GM18520 (cell line): ENCODE measurements at regions not wholly inside any gene's neighbourhood (a gene's known extent, or its start where the extent isn't known, plus 50 kb on each side); places are given as distances from the start of the nearest gene placed in this dataset.
"Not testable (repeated sequence)": the region's sequence is repeated elsewhere in the genome, so short reads cannot be mapped to it uniquely, and the experiment has no call there.

Experiments used
- ATAC-seq: cut with Tn5 transposase; IDR thresholded peaks from one replicate; pipeline ENCODE4 v1.9.1; 2021; ENCODE audit not compliant: unreplicated experiment

DNA sequence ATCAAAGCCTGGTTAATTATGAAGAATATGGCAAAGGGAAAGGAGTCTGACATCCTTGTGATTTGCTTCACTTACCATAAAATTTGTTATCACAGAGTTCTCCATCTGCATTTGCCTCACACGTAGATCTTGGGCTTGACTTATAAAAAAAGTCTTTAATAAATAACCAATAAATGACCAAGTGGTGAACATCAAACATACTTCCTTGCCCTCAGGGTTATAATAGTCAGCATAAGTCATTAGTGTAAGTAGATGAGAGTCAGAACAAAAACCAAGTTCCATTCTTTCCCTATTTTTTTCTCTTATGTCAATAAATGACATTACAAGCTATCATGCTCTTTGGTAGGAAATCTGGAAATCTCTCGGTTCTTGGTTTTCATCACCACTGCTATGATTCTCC, 635.4 kb upstream of the ATXN7L3B start:
- ATAC-seq = no peak

DNA sequence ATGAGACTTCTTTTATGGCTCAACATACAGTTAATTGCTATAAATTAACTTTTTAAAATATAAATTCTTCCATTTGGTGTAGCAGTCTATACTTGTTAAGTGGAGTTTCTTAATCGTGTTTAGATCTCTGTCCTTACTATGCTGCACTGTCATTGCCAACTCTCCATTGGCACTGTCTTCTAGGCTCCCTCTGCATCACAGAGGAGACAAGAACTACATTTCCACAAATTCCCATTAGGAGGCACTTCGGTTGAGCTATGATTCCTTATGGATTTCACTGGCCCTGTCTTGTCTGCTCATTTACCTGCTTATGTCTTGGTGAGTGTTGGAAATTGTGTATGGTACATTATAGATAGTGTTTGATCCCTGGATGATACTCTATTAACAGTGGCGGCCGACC, 630.9 kb upstream of the ATXN7L3B start:
- no peak for ATAC-seq

DNA sequence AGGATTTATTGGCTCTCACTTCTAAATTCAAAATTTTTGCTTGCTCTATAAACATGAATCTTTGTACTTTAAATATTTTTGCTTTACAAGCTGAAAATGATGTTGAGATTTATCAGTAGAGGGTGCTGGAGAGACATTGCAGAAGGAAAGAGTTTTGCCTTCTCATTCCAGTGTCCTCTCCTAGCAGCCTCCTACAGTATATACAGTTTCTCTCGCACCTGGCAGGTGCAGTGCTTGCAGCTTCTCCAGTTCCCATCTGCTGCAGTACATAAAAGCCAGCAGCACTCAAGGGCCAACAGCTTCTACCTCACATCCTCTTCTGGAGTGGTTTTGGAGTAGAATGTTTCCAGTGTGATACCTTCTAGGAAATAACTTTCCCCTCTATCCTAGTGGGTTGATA, 601.8 kb upstream of the ATXN7L3B start:
- no peak for ATAC-seq

DNA sequence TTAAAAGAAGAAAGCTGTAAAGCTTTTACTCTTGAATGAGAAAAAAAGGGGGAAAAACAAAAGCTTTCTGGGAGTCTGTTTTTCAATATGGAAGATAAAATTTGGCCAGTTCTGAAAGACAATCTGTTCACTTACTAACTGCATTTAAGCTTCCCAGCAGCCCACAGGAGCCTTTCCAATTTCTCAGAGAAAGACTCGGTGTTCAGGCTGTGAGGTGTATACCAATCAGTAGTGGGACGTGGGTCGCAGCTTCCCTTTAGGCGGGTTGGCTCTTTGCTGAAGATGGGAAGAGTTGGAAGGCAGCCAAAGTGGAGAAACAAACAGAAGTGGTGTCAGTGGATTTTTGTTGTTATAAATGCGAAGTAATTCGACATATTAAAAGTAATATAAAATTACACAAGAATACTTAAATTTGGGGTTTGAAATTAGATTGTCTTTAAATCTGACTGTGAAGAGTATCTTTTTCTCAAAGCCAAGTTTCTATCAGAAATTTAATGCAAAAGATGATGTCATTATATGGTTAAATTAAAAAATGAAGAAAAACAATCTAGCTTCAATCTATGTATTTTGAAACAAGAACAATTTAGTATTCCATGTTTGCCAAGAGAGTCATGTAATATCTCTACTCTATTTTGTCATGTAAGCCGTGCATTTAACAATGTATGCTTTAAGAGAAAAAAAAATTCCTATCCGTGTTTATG, 590.2 kb upstream of the ATXN7L3B start:
- ATAC-seq = no peak

DNA sequence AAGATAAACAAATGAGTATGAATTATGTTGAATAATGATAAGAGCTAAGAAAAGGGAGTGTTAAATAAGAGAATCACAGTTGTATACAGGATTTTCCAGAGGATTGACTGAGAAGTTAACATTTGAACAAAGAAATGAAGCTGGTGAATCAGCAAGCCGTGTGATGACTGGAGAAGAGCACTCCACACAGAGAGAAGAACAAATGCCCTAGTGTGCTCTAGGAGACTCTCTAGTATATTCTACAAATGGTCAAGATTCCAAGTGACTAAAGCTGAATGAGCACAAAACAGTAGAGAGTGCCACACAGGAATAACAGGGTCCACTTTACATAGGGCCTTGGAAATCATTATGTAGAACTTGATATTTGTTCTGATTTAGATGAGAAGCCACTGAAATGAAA, 587.1 kb upstream of the ATXN7L3B start:
- ATAC-seq = no peak

DNA sequence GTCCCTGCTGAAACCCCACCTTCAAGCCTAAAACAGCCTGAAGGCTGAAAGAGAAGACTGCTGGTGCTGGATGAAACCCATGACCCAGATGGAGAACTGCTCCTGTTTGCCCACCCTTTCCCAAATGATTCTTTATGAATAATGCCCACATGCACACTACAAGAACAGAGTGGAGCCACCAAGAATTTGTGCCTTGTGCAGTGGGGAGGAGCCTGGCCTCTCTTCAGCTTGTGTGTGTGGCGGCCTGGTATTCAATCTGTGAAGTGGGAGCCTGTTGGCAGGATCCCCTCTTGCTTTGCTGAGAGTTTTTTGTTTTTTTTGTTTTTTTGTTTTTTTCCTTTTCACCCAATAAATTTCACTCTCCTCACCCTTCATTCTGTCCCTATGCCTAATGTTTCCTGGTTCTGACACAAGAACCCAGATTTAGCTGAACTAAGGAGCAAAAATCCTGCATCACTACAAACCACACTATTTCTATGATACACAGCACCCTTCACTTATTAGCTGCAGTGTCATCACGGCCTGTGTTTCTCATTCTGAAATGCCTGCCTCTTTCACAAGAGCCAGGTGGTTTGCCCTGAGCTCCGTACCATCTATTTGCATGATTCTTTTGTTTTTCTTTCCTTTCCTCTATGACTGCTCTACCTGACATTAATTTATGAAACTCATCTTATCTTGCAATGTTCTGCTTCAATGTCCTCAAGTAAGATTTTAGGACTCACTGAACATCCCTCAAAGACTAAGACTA, 585.5 kb upstream of the ATXN7L3B start:
- ATAC-seq = no peak

DNA sequence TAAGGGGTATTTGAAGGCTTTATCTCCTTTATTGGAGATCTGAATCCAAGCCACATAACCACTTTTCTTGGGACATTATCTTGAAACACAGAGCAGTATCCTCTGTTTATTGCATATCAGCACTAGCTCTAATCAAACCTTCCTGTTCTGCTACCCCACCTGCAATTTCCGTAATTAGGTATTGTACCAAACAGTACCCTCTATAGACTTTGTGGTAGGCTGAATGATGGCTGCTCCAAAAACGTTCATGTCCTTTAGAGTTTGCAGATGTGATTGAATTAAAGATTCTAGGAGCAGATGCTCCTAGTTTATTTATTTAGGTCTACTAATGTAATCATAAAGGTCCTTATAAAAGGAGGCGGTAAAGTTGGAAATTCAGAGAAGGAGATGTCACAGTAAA, 573.0 kb upstream of the ATXN7L3B start:
- no peak for ATAC-seq

DNA sequence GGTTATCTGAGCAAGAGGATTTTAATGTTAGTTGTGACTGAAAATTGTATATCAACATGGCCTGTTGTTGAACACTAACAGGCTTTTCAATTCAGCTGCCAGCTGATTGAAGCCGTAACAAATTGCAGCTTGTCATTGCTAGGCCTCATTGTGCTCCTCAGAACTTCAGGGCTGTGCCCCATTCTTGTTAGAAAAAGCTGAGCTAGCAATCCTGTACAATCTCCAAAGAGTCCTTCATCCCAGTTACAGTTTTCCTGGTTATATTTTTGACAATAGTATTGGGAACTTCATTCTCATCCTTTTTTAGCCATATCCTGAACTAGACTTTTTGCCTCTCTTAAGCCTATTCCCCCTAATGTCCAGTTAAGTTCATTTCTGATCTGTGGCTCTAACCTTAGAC, 564.1 kb upstream of the ATXN7L3B start:
- no peak for ATAC-seq

DNA sequence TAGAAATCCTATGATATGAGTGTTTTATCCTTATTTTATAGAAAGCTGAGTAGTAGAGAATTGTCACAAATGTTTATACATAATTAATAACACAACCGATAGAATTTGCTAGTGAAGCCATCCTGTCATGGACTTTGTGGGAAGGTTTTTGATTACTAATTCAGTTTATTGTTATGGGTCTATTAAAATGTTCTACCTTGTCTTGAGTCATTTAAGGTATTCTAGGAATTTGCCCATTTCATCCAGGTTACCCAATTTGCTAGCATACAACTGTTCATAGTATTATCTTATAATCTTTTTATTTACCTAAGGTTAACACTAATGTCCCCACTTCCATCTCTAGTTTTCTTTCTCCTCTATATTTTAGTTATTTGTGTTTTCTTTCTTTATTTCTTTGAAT, 553.1 kb upstream of the ATXN7L3B start:
- no peak for ATAC-seq

DNA sequence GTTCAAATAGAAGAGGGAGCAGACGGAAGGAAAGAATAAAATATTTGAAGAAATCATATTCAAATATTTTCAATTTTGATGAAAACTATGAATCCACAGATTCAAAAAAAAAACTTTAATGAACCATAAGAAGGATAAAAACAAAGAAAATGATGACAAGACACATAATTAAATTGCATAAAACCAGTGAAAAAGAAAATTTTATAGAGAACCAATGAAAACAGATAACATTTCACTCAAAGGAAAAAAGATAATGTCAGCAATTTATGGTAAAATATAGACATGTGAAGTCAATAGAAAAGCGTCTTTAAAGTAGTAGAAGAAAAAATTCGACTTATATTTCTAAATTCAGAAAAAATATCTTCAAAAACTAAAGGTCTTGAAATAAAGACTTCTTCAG, 546.5 kb upstream of the ATXN7L3B start:
- no peak for ATAC-seq

DNA sequence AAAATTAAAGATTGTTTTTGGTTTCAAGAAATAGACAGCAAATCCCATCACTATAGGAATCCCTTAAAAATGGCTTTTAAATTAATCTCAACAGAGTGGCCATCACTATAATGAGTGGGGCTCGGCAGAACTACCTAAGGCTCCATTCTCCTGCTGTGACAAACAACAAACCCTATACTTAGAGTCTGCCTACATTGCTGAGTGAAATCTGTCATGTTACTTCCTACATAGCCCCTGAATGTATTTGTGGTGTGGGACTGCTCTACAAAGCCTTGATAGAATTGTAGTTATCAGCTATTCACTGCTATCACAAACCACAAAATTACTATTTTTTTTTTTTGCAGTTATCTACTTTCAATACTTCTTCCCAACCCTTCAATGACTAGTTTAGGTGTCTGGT, 538.7 kb upstream of the ATXN7L3B start:
- ATAC-seq = no peak

DNA sequence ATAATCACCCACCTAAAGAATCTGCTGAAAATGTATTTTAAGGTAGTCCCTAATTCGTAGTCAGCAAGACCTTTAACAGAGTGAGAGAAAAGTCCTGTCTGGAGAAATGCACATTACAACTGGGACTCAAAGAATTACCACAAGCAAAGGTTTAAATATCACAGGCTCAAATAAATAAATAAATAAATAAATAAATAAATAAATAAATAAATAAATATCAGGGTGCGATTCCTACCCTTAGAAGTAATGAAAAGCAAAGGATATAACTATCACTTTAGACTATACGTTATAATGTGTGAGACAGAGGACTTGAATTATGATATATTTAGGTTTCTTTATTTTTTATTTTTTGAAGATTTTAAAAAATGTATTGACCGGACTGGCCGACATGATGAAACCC, 522.5 kb upstream of the ATXN7L3B start:
- ATAC-seq = no peak

DNA sequence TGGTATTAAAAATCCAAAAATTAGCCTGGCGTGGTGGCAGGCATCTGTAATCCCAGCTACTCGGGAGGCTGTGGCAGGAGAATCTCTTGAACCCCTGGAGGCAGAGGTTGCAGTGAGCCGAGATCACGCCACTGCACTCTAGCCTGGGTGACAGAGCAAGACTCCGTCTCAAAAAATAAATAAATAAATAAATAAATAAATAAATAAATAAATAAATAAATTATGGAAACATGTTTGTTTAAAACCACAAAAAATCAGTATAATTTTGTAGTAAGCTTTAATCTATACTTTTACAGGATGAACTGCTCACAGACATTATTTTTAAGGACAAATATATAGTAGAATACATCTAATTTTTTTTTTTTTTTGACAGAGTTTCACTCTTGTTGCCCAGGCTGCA, 521.3 kb upstream of the ATXN7L3B start:
- not testable (repeated sequence) for ATAC-seq

DNA sequence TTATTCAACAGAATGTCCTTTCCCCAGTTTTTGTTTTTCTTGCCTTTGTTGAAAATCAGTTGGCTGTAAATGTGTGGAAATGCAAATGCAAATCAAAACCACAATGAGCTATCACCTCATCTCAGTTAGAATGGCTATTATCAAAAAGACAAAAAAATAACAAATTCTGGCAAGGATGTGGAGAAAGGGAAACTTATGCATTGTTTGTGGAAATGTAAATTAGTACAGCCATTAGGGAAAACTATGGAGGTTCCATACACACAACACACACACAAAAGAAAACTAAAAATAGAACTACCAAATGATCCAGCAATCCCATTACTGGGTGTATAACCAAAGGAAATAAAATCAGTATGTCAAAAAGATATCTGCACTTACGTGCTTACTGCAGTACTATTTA, 518.8 kb upstream of the ATXN7L3B start:
- ATAC-seq = no peak

DNA sequence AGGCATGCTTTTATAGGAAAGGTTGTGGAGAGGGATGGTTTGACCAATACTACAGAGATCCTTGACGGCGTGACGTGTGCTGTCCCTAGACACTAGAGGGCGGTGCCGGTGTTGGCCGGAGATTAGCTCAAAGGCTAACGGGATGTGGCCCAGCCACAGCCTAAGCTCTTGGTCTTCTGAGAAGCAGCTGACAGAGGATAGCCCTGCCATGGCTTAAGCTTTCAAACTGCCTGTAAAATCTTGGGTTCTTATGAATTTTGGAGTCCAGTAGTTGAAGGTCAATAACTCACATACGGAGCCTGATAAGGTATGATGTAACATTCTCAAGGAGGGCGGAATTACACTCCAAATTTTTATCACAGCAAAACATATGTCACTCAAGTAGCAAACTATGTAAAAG, 515.7 kb upstream of the ATXN7L3B start:
- peak; percentile 97 for ATAC-seq

DNA sequence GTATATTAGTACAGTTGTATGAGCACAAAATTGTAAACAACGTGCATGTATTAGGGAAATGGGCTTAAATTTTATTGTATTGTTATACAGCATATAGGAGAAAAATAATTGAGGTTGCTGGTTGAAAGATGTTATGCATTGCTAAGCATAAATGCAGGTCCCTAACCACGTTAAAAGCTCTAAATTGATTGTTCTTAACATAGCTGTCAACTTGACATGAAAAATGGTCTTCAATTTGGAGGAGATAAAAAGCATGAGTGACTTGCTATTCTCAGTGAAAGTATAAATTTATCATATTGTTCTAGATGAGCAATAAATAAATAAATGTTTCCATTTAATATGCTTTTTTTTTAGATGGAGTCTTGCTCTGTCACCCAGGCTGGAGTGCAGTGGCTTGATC, 506.6 kb upstream of the ATXN7L3B start:
- no peak for ATAC-seq

DNA sequence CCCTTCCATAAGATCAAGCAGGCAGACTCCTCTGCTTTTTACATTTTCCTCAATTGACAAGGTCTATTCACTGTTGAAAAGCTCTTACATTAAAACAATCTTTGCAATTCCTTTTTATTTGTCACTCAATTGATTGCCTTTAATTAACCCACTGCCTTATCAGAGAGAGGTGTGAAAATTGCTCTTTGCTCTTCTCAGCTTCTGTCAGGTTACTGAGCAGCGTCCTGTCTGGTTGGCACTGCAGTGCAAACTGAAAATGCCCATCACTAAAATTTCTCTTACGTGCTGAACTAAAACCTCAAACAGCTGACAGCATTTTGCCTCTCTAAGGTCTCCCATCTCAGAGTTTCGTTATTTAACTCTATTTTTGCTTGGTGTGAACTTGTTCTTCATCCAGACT, 504.1 kb upstream of the ATXN7L3B start:
- no peak for ATAC-seq

DNA sequence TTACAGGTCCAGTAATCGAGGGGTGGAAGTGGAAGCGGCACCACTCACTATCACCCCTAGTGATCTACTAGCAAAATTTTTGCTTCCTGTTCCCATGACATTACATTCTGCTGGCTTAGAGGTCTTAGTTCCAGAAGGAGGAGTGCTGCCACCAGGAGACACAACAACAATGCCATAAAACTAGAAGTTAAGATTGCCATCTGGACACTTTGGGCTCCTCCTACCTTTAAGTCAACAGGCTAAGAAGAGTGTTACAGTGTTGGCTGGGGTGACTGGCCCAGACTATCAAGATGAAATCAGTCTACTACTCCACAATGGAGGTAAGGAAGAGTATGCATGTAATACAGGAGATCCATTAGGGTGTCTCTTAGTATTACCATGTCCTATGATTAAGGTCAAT, 498.5 kb upstream of the ATXN7L3B start:
- not testable (repeated sequence) for ATAC-seq

DNA sequence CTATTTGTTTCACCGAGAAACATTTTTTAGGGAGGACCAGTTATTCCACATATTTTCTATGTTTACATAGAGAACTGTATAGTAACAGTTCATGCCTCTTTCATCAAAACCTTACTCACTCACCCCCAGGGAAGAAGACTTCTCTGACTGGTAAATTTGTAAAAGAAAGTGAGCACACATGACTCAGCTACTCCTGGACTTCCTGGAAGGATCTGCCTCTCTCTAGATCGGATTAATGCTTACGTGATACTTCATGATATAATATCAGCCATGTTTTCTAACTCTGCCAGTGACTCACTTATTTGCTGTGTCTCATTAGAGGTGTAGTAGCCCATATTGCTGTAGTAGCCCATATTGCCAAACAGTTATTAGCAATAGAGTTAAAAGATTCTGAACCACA, 494.3 kb upstream of the ATXN7L3B start:
- no peak for ATAC-seq

DNA sequence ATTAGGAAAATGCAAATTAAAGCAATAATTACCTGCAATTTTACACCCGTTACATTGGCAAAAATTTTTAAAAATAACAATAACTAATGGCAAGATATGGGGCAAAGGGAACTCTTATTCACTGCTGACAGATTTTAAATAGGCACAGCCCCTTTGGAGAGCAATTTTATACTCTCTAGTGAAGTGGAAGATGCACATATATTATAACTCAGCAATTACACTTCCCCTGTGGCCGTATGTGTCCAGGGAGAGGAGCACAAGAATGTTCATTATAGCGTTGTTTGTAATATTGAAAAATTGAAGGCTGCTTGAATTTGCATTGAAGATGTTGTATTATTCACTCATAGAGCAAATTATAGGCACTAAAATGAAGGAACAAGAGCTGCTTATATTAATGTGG, 488.3 kb upstream of the ATXN7L3B start:
- no peak for ATAC-seq

DNA sequence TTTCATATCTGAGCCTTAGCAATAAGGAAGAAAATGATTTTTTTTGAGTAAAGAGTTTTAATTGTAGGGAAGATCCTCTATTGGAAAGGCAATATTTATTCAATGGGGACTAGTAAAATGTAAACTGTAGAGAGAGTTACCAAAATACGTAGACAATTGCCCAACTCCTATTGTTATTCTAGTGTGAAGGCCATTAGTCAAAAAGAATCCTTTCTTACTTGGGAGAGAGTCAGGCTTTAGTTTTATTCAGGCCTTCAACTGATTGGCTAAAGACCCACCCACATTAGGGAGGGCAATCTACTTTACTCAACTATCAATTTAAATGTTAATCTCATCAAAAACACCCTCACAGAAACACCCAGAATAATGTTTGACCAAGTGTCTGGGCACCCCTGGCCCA, 485.8 kb upstream of the ATXN7L3B start:
- no peak for ATAC-seq

DNA sequence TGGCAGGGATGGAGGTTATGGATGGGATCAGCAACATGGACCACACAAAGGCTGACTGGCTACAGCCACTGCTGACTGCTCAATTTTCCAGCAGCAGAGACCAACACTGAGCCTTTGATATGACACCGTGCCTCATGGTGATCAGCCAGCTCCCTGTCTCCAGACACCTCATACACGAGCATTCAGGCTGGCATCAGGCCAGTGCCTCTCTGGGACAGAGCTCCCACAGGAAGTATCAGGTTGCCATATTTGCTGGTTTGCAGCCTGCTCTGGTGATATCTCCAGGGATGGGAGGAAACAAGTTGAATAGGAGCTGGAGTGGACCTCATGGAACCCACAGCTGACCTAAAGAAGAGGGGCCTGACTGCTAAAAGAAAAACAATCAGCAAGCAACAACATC, 471.2 kb upstream of the ATXN7L3B start:
- ATAC-seq = no peak

DNA sequence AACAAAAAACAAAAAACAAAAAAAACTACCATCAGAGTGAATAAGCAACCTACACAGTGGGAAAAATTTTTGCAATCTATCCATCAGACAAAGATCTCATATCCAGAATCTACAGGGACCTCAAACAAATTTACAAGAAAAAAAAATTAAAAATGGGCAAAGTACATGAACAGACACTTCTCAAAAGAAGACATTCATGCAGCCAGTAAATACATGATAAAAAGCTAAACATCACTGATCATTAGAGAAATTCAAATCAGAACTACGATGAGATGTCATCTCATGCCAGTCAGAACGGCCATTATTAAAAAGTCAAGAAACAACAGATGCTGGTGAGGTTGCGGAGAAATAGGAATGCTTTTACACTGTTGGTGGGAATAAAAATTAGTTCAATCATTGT, 466.5 kb upstream of the ATXN7L3B start:
- no peak for ATAC-seq
